PC-9 (cell line): ENCODE measurements at regions not wholly inside any gene's neighbourhood (a gene's known extent, or its start where the extent isn't known, plus 50 kb on each side); places are given as distances from the start of the nearest gene placed in this dataset.

Experiments
- BruUV-seq: library from RNA; stranded (reverse); fragments of 400-500 nt; replicated peaks from 2 replicates; lab custom pipeline; 2021; lab: Mats Ljungman, UMichigan
- CTCF ChIA-PET: fragments of 300-600 bp; sonication (Branson Sonifier 250); formaldehyde crosslinking; loops from one replicate; lab custom pipeline; 2022; ENCODE audit warnings: antibody characterized with exemption; lab: Charles Lee
- POLR2A ChIA-PET: fragments of 300-600 bp; sonication (Branson Sonifier 250); formaldehyde crosslinking; loops from one replicate; lab custom pipeline; 2022; ENCODE audit warnings: antibody characterized with exemption; ENCODE audit not compliant: unreplicated experiment; lab: Charles Lee
- DNase-seq, 2 experiments: peaks; one replicate each; pipeline versions ENCODE4 v3.0.0 to v3.0.0-alpha.2; 2015 to 2022; ENCODE audit warnings: mixed read lengths in 1 of 2
- H2AFZ ChIP-seq: fragments of 200-600 bp; sonication (generic); 2 replicates; pipeline ENCODE4 v1.8.1; 2017; ENCODE audit warnings: antibody characterized with exemption
- H3F3A ChIP-seq: fragments of 200-600 bp; sonication (generic); 2 replicates; pipeline ENCODE4 v1.8.1; 2017; ENCODE audit warnings: antibody characterized with exemption, mild to moderate bottlenecking, low read depth; ENCODE audit not compliant: insufficient read depth
- H3K27ac ChIP-seq: fragments of 200-600 bp; sonication (generic); 2 replicates; pipeline ENCODE4 v1.6.1; 2016; ENCODE audit warnings: mixed run types
- H3K27me3 ChIP-seq: fragments of 200-600 bp; sonication (generic); 2 replicates; pipeline ENCODE4 v1.6.1; 2016; ENCODE audit warnings: low read depth, mixed run types; ENCODE audit not compliant: insufficient read depth
- H3K36me3 ChIP-seq: fragments of 200-600 bp; sonication (generic); 2 replicates; pipeline ENCODE4 v1.6.1; 2016; ENCODE audit warnings: low read depth, mixed run types
- H3K4me1 ChIP-seq: fragments of 200-600 bp; sonication (generic); replicated peaks from 2 replicates; pipeline ENCODE4 v1.6.1; 2016; ENCODE audit warnings: mixed run types; ENCODE audit not compliant: insufficient read depth
- H3K4me2 ChIP-seq: fragments of 200-600 bp; sonication (generic); 2 replicates; pipeline ENCODE4 v1.6.1; 2017; ENCODE audit warnings: mixed run types
- H3K4me3 ChIP-seq: fragments of 200-600 bp; sonication (generic); 2 replicates; pipeline ENCODE4 v1.6.1; 2016; ENCODE audit warnings: mixed run types
- H3K79me2 ChIP-seq: fragments of 200-600 bp; sonication (generic); 2 replicates; pipeline ENCODE4 v1.6.1; 2017; ENCODE audit warnings: low read depth, mixed run types
- H3K9me2 ChIP-seq: fragments of 200-600 bp; sonication (generic); 2 replicates; pipeline ENCODE4 v1.8.1; 2017; ENCODE audit warnings: mild to moderate bottlenecking; ENCODE audit not compliant: insufficient read depth
- H3K9me3 ChIP-seq: fragments of 200-600 bp; sonication (generic); 2 replicates; pipeline ENCODE4 v1.8.1; 2016; ENCODE audit warnings: low read depth; ENCODE audit not compliant: insufficient read depth
- H4K20me1 ChIP-seq: fragments of 200-600 bp; sonication (generic); 2 replicates; pipeline ENCODE4 v1.8.1; 2017; ENCODE audit not compliant: insufficient read depth
- EZH2 ChIP-seq: fragments of 200-600 bp; sonication (generic); IDR thresholded peaks from 2 replicates; pipeline ENCODE4 v1.8.0; 2017; ENCODE audit warnings: antibody characterized with exemption, low read depth
- intact Hi-C: fragments of 100-400 bp; cut with micrococcal nuclease; formaldehyde crosslinking; loops from one replicate; pipeline ENCODE4 v1.10.0; 2022; ENCODE audit not compliant: unreplicated experiment
- TF ChIP-seq, protein P1 (sequence below): fragments of 200-600 bp; sonication (generic); conservative IDR thresholded peaks from 2 replicates; pipeline ENCODE4 v1.6.1; 2017; ENCODE audit warnings: mixed run types, antibody characterized with exemption, mild to moderate bottlenecking, moderate library complexity

- TF ChIP-seq, protein P1, sequence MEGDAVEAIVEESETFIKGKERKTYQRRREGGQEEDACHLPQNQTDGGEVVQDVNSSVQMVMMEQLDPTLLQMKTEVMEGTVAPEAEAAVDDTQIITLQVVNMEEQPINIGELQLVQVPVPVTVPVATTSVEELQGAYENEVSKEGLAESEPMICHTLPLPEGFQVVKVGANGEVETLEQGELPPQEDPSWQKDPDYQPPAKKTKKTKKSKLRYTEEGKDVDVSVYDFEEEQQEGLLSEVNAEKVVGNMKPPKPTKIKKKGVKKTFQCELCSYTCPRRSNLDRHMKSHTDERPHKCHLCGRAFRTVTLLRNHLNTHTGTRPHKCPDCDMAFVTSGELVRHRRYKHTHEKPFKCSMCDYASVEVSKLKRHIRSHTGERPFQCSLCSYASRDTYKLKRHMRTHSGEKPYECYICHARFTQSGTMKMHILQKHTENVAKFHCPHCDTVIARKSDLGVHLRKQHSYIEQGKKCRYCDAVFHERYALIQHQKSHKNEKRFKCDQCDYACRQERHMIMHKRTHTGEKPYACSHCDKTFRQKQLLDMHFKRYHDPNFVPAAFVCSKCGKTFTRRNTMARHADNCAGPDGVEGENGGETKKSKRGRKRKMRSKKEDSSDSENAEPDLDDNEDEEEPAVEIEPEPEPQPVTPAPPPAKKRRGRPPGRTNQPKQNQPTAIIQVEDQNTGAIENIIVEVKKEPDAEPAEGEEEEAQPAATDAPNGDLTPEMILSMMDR, result no peak
- TF ChIP-seq EZH2, result no peak
- DNase-seq, result no peak
- no peak overlapping the region for H3K4me2 ChIP-seq
- no peaks in the 10 kb centered on the region for H3K27me3 ChIP-seq
- CTCF ChIA-PET, result no interaction called here
- no peaks in the 10 kb centered on the region for H4K20me1 ChIP-seq
- H3K79me2 ChIP-seq, result no peaks in the 10 kb centered on the region
- no peaks in the 10 kb centered on the region for H3K36me3 ChIP-seq
- no peaks in the 10 kb centered on the region for H3K9me2 ChIP-seq
- no peaks in the 10 kb centered on the region for H3K4me1 ChIP-seq
- intact Hi-C loops, result no loop called here
- BruUV-seq, result no TSS peak
- POLR2A ChIA-PET, result no interaction called here
- no peaks in the 10 kb centered on the region for H3F3A ChIP-seq
- no peak overlapping the region for H3K4me3 ChIP-seq
- no peak overlapping the region for H3K27ac ChIP-seq
- H3K9me3 ChIP-seq, result no peaks in the 10 kb centered on the region; the same call in 1 of the 2 replicates
- H2AFZ ChIP-seq, result no peak overlapping the region
These were observed 890.9 kb upstream of the TENM4 start for GRCh38 chr11:80331694-80332093.

DNA sequence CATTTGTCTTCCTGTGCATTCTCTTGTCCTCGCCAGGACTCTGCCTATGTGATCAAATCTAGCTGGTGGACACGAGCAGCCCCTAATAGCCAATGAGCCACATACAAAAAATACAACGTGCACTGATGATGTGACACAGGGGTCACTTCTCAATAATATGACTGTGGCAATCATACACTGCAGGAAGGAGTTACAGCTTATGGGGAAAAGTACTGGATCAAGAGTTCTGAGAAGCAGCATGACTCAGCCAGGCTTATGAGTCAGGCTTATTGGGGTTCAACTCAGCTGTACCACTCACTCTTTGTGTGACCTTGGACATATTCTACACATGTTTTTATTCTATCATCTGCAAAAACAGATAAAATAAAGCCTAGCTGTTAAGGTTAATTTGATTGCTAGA, 889.4 kb upstream of the TENM4 start:
- no peaks in the 10 kb centered on the region for H4K20me1 ChIP-seq
- H3K9me3 ChIP-seq, result no peaks in the 10 kb centered on the region; the same call in 1 of the 2 replicates
- CTCF ChIA-PET, result no interaction called here
- no peak overlapping the region for H2AFZ ChIP-seq
- intact Hi-C loops, result no loop called here
- H3K4me1 ChIP-seq, result no peaks in the 10 kb centered on the region
- H3K79me2 ChIP-seq, result no peaks in the 10 kb centered on the region
- H3K36me3 ChIP-seq, result no peaks in the 10 kb centered on the region
- H3K4me2 ChIP-seq, result no peak overlapping the region
- no peaks in the 10 kb centered on the region for H3F3A ChIP-seq
- no peak for TF ChIP-seq EZH2
- TF ChIP-seq, protein P1, result no peak
- H3K27me3 ChIP-seq, result no peaks in the 10 kb centered on the region
- no TSS peak for BruUV-seq
- H3K27ac ChIP-seq, result no peak overlapping the region
- no peaks in the 10 kb centered on the region for H3K9me2 ChIP-seq
- no peak for DNase-seq
- POLR2A ChIA-PET, result interaction anchor here (0.5 to 0.6 kb wide), 2 partner anchors 105 to 119 kb away, joined by 3 read pairs; no protein-coding TSS in a partner anchor
- no peak overlapping the region for H3K4me3 ChIP-seq

DNA sequence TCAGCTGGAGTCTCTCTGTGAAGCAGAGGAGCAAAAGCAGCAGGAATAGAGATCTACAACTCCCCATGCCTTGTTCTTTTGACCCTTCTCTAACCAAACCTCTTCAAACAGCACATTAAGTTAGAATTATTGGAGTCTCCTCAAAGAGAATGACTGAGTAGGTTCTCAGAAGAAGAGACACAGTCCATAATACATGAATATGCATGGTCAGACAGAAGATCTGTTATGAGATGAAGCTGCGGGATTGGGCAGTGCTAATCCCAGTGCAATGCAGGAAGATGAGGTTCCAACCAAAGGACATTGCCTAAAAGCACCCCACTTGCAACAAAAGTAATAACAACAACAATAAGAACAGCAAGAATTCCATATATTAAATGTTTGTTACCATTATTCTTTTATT, 887.9 kb upstream of the TENM4 start:
- Histone ChIP-seq H4K20me1 (no peaks in the 10 kb centered on the region), H2AFZ (no peak overlapping the region; the same call in 1 of the 2 replicates), H3K9me2 (no peaks in the 10 kb centered on the region), H3F3A (no peaks in the 10 kb centered on the region), H3K4me1 (no peaks in the 10 kb centered on the region), H3K27me3 (no peaks in the 10 kb centered on the region), H3K4me3 (no peak overlapping the region), H3K27ac (no peak overlapping the region), H3K79me2 (no peaks in the 10 kb centered on the region), H3K4me2 (no peak overlapping the region), H3K9me3 (no peaks in the 10 kb centered on the region; the same call in 1 of the 2 replicates), H3K36me3 (no peaks in the 10 kb centered on the region)
- POLR2A ChIA-PET, result no interaction called here
- no peak for TF ChIP-seq EZH2
- TF ChIP-seq, protein P1, result no peak
- intact Hi-C loops, result no loop called here
- no peak for DNase-seq
- BruUV-seq, result no TSS peak
- CTCF ChIA-PET, result no interaction called here
